ENCODE measurements at regions not wholly inside any gene's neighbourhood (a gene's known extent, or its start where the extent isn't known, plus 50 kb on each side); places are given as distances from the start of the nearest gene placed in this dataset.

DNA sequence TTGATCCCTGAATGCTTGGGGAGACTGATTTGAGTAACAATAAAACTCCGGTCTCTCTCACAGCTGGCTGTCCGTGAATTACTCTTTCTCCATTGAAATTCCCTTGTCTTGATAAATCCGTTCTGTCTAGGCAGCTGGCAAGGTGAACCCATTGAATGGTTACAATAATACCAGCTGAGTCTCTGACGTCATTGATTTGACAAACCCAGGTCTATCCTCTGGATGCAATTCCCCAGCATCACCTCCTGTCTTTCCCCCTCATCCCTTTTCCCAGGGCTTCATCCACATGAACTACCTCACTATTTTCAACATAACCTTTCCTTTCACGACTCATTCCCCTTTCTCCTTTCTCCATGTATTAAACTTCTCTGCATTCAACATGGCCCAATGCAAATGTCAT lies 98.7 kb upstream of the TMEM132C start:
- TF ChIP-seq GATA2 (IDR thresholded peaks at IDR 0.05; ENCODE audit: low read depth, low read length) (no peak), GATA3 (IDR thresholded peaks at IDR 0.05; ENCODE audit: low read depth, low read length) (no peak)

Measured in SH-SY5Y (cell line).